Astrocyte (in vitro differentiated cells and primary cell): ENCODE measurements at regions not wholly inside any gene's neighbourhood (a gene's known extent, or its start where the extent isn't known, plus 50 kb on each side); places are given as distances from the start of the nearest gene placed in this dataset.

Experiments
- CTCF ChIP-seq: IDR thresholded peaks from 2 replicates; pipeline ENCODE4 v1.5.1; 2011; ENCODE audit warnings: low read depth, mild to moderate bottlenecking, inconsistent platforms, low read length, moderate library complexity; ENCODE audit not compliant: insufficient read depth
- EZH2 ChIP-seq: IDR thresholded peaks from 2 replicates; pipeline ENCODE4 v1.6.1; 2012; ENCODE audit warnings: mild to moderate bottlenecking, low read length, inconsistent platforms; ENCODE audit not compliant: insufficient read depth

DNA sequence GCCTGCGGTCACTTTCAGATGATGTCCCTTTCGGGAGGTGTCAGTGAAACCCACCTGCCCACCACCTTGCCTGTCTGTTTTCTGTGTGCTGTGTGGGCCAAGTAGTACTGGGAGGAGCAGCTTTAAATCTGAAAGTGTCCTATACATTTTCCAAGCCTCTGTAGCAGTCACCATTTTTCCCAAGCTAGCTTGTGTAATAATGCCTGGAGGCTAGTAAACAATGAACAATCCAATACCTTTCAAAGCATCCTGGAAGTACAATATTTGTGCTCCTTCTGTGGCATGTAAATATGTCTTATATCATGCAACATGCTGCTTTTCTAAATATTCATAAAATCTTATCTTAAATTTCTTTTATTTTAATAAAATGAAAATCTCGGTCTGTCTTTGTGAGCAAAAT lies 111.6 kb upstream of the C1GALT1C1 start:
- TF ChIP-seq CTCF (no peak), EZH2 (no peak)
